OCI-LY7 (cell line): ENCODE measurements at regions not wholly inside any gene's neighbourhood (a gene's known extent, or its start where the extent isn't known, plus 50 kb on each side); places are given as distances from the start of the nearest gene placed in this dataset.

Experiments used
- CTCF ChIP-seq: fragments of 200-600 bp; sonication (generic); conservative IDR thresholded peaks from 2 replicates; pipeline ENCODE4 v1.5.1; 2014; ENCODE audit warnings: mild to moderate bottlenecking, antibody characterized with exemption, low read length, moderate library complexity, mixed read lengths
- EZH2phosphoT487 ChIP-seq: fragments of 200-600 bp; sonication (generic); IDR thresholded peaks from 2 replicates; pipeline ENCODE4 v1.6.1; 2018; ENCODE audit warnings: low read depth, borderline replicate concordance, mild to moderate bottlenecking, mixed run types, antibody characterized with exemption, low read length, moderate library complexity, mixed read lengths

GRCh38 chr2:143901185-143901842 is 618.6 kb downstream of the ZEB2 start:
- TF ChIP-seq CTCF (no peak), EZH2phosphoT487 (no peak)
